GM19035 (cell line): ENCODE measurements at regions not wholly inside any gene's neighbourhood (a gene's known extent, or its start where the extent isn't known, plus 50 kb on each side); places are given as distances from the start of the nearest gene placed in this dataset.

Source experiments
- ATAC-seq: cut with Tn5 transposase; IDR thresholded peaks from one replicate; pipeline ENCODE4 v1.9.1; 2021; ENCODE audit not compliant: unreplicated experiment

DNA sequence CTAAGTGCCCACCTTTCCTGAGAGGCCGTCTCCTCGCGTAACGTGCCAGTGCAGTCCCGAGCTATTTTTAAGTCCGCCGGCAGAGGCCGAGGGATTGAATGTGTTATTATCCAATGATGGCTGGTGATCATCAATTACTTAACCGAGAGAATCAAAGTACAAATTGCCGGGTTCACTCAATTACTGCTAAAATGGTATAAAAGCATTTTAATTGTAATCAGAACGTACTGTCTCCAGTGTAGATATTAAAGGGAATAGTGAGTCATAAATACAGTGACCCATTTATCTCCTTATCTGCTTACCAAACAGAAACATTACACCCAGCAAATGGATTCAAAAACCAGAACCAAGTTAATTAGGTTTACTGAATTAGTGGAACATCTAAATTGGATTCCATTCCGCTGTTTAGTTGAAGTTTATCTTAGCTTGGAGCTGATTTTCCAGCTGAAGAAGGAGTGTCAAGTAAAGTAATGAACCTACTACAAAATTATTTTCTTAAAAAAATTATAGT, 334.9 kb downstream of the BRD1 start:
- no peak for ATAC-seq

DNA sequence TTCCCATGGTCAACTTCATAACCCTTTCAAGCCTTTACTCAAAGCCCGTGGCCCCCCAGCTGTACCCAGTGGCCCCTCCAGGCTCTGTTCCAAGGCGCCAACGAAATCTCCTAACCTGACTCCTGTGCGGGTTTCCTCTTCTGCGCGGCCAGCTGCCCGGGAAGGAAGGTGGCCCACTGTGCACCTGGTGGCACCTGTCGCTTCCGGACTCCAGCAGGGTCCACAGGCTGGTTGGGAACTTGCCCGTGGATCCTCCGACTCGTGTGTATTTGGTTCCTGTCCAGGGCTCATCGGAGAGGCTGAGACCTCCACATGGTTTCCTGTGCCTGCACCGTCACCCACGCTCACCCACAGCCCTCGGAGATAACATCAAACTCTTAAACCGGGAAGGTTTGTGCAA, 335.4 kb downstream of the BRD1 start:
- ATAC-seq = no peak

DNA sequence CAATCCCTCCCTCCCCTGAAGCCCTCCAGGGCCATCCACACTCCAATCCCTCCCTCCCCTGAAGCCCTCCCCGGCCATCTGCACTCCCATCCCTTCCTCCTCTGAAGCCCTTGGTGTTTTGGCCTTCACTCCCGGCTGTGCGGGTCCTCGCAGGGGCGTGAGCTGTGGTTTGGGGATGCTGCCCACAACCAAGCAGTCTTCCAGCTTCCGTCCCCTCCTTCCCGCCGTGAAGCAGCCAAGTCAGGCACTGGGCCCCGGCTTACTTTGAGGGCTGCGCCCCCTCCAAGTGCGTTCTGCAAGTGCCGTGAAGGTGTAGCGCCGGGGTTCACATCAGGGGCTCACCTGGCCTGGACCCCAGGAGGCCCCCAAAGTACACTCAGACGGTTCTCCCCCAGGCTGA, 335.9 kb downstream of the BRD1 start:
- no peak for ATAC-seq

DNA sequence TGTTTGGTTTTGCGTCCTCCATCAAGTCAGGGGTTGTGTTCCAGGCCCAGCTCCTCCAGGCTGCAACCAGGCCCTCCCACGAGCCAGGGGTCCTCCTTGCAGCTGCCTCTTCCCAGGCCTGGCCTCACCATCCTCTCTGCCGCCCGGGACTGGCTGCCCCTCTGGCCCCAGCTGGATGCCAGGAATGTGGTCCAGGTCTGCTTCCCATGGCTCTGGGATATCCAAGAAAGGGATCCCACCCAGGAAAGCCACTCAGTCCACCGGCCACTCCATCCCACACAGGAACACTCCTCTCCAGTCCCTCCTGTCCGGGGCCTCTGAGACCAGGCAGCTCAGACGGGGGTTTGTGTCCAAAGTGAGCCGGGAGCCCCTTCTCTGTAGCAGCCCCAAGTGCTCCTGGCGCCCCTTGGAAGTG, 336.4 kb downstream of the BRD1 start:
- no peak for ATAC-seq

DNA sequence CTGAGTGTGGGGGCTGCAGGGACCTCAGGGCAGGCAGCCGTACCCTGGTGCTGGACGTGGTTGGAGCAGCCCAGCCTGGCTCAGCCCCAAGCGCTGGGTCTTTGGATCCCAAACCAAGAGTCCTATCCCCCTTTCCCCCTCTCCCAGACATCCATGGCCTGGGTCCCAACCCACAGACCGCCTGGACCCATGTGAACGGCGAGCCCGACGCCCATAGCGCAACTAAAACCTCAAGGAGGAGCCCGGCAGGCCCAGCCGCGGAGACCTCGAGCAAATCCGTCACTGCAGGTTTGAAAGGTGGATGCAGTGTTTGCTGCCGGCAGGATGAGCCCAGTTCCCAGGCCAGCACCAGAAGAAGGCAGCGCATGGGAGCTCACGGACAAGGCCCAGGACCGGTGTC, 337.0 kb downstream of the BRD1 start:
- no peak for ATAC-seq

DNA sequence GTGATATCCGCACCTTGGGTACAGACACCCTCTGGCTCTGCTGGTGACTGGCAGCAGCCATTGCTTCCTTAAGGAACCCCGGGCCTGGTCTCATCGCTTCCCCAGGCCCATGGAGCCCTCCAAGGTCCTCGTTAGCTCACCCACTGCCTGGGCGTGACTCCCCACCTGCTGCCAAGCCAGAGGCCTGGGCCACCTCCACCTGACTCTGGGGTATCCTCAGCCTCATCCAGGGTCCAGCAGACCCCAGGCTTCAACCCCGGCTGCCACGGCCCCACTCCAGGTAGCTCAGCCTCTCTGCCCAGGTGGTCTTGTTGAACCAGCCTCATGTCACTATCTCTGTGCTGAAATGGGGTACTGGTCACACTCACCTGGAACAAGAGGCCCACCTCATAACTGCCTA, 337.9 kb downstream of the BRD1 start:
- no peak for ATAC-seq

DNA sequence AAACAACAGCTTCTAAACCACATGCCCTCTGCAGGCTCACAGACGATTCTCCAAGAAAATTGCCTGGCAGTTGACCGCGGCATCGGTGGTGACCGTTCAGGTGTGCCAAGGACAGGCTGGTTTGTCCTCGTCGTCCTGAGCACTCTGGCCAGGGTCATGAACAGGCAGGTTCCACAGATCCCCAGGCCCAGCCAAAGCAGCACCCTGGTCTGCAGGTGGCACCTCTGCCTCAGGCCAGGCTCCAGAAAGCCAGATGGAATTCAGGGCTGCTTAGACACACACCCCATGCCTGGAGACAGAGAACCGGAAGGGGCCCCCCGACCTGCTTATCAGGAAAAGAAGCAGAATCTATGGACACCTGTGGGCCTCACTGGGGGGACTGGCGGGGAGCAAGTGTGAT, 338.7 kb downstream of the BRD1 start:
- ATAC-seq = no peak

DNA sequence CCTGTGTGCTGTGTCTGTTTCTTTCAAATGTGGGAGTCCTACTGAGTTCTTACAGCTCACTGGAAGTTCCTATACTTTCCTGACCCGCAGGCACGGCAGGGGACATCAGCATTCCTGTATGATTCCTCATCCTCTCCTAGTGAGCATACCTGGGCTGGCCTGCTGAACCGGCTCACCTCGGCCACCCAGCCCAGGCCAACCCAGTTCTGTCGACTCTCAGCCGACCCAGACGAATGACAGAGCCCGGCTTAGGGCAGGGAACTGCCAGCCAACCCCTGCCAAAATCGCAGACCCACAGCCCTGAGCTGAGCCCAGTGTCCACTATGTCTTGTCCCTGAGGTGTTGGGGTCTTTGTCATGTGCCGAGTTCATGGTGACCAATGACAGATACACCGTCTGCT, 339.7 kb downstream of the BRD1 start:
- no peak for ATAC-seq

DNA sequence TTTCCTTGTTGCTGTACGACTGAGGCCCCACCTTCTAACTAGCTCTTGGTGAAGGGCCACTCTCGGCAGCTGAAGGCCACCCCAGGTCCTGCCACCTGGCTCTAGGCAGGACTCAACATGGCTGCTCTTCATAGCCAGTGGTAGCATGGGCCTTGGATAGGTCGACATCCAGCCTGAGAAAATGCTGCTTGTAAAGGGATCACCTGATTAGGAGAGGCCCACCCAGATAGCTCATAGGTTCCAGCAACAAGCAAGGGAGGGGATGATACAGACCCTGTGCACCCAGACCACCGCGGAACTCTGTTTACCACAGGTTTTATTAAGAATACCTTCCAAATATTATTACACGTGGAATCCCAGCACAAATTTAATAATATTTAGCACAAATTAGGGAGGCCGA, 341.4 kb downstream of the BRD1 start:
- no peak for ATAC-seq

DNA sequence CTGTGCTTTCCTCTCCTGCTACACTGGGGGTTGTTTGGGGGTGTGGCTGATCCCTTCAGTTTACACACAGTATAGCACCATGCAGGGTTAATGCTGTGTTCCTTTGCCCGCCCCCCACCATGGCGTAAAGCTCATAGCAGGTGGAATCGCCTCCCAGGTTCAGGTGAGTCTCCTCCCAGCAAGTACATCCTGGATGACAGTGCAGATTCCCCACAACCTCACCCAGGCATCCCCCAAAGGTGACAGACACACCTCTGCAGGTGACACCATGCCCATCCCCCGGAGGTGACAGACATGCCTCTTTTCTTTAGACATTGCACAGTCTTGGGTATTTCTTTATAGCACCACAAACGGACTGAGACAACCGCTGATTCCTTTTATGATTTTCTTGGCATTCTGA, 343.7 kb downstream of the BRD1 start:
- no peak for ATAC-seq

DNA sequence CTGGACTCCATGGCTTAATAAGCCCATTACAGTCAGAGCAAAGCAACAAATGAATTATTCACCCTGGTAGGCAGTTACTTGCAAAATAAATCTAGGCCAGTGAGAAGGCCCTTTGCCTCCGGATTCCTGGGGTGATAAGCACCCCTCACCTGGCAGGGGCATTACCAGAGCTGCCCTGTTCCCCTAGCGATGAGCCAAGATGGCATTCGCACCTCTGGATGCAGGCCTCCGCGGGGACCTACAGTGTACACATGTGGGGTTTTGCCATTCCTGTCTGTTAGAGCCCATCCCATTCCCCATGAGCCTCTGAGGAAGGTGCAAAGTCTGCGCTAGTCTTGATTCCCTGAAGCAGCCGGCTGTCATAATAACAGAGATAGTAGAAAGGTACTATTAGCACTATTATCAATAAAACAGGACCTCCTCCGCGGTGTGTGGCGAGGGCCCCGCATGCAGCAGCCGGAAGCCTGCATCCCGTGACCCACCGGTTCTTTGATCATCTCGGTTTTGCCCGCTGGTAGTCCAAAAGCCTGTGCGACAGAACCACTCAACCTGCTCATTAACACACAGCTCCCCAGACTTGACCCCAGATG, 344.3 kb downstream of the BRD1 start:
- ATAC-seq = no peak

DNA sequence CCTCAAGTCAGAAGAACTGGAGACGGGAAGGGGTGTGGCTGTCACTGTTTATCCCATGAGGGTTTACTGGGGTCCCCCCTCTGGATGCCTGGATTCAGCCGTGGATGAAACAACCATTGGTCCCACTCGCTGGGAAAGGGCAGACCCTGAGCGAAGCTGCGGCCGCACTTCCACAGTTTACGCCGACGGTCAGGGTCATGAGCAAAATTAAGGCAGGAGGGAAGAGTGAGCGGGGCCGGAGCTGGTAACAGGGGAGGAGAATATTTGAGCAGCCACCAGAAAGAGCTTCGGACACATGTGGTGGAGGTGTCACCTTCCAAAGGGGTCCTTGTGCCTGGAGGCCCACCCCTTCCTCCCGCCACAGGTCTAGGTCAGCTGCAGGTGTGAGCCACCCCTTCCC, 344.9 kb downstream of the BRD1 start:
- no peak for ATAC-seq

DNA sequence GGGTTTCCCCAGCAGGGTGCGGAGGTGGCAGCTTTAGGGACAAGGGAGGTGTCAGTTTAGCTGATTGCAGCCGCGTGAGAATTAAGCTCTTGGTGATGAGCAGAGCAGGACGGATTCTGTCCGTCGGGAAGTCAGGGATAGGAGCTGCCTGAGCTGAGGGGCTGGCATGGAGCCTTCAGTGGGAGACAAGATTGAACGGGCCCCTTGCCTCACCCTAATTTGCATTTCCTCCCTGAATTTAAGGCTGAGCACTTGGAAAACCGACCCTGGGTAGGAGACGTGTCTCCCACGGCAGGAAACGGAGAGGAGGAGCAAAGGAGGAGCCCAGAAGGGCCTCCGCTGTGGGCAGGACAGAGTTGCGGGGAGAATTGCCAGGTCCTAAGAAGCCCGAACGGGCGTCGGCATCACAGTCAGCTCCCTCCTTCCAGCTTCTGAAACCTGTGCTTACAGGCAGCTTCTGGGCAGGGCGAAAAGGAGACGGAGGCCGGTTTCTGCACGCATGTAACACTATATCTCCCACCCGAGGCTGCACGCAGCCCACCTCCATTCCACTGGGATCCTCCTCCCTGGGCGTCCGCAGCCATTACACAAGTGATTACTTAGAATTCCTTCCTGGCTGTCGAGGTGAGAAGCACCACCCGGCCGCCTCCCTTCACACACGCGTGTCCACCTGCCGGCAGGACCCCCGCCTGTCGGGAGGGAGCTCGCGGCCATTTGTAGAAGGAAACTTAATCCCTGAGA, 345.8 kb downstream of the BRD1 start:
- no peak for ATAC-seq

DNA sequence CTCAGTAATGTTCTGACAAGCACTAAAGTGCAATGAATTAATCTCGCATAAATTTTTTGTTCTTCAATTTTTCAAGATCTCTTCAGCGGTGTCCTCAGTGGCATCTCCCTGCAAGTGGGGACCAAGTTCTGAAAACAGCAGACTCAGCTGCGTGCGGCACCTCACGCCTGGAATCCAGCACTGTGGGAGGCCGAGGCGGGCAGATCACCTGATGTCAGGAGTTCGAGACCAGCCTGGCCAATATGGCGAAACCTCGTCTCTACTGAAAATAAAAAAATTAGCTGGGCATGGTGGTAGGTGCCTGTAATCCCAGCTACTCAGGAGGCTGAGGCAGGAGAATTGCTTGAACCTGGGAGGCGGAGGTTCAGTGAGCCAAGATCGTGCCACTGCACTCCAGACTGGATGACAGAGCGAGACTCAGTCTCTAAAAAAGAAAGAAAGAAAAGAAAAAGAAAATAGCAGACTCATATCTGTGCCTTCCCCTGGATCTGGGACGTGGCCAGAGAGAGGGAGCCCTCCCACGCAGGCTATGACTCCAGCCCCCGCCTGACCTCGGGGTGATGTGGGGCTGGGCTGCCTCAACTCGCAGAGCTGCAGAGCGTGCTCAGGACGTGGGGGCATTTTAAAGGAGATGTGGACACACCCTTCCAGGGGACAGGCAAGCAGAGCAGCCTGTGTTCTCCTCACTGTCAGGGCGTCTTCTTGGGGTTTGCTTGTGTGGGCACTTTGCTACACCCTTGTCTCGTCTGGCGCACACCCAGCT, 346.6 kb downstream of the BRD1 start:
- no peak for ATAC-seq

DNA sequence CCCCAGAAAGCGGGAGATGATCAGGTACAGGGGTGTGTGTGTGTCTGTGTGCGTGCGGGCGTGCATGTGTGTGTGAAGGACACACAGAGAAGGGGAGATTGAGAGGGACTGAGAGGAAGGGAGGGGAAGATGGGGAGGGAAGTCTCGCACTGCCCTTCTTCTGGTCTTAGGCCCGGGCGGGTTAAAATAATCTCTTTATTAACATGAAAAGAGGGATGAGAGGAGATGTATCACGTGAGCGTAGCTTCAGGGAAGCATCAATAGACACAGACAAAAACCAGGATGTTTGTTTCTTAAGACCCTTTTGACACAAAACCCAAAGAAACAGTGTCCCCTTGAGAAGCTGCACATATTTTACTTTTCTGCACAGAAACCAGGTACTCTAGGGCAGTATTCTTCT, 347.3 kb downstream of the BRD1 start:
- no peak for ATAC-seq

DNA sequence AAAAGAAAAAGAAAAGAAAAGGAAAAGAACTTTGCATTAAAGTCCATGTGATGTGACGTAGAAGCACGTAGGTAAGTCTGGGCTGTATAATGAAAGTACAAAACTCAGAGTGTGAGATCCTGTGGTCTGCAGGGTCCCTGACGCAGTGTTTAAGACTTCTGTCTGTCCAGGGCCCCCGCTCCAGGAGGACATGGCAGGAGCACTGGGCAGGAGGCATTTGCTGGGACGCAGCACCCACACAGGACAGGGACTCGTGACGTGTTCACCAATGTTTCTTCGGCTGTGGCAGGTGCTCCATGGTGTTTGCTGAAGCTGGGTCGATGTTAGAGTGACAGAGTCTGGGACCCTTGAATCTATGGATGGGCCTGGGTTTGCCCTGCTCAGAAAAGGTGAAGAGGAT, 348.1 kb downstream of the BRD1 start:
- no peak for ATAC-seq

DNA sequence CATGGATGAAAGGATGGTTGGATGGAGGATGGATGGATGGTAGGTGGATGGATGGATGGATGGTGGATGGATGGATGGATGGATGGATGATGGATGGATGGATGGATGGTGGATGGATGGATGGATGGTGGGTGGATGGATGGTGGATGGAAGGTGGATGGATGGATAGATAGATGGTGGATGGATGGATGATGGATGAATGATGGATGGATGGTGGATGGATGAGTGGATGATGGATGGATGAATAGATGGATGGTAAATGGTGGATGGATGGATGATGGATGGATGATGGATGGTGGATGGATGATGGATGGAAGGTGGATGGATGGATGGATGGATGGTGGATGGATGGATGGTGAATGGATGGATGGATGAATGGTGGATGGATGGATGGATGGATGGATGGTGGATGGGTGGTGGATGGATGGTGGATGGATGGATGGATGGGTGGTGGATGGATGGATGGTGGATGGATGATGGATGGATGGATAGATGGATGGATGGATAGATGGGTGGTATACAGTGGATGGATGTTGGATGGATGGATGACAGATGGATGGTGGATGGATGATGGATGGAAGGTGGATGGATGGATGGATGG, 350.8 kb downstream of the BRD1 start:
- ATAC-seq = no peak

DNA sequence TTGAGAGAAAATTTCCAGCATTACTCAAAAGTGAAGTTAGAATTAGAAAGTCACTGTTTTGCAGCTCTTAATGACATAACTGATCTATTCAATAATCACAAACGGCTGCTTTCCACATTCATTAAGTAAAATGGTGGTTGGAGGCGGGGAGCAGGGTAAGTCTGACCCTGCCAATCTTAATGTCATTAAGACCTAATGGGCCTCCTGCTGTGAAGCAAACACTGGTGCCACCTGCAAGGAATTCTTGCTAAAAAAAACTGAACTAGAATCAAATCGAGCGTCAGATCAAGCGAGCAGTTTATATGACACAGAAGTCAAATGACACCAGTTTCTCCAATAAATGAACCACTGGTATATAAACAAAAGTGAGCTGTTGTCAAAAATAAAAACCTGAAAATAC, 351.5 kb downstream of the BRD1 start:
- no peak for ATAC-seq

DNA sequence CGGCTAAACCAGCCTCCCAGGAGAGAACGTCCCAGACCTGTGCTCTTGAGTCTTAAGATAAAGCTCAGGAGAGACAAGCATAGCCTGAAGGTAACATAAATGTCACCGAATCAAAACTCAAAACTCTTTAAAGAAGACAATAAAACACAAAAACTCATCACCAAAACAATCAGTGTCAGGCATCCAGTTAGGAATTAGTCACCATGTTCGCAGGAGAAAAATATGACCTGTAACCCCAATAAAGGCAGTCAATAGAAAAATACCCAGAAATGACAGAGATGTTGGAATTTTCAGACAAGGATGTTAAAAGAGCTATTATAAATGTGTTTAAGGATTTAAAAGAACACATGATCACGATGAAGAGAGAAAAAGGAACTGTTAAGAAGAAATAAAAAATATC, 352.4 kb downstream of the BRD1 start:
- ATAC-seq = no peak

DNA sequence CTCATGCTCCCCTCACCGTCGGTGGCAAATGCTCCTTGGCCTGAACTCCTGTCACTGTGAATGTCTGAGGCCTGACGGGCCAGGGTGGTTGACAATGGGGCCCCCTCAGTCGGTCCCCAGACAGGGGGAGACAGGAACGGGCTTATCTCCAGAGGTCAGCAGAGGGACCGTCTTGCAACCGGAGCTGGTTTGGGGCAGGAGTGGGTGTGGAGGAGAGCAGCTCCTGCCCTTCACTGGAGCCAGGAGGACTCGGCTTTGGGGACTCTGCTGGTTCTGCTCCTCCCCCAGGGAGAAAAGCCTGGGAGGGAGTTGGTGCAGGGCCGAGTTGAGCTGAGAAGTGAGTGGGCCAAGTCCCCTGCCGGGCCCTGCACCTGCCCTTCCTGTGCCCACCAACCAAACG, 354.4 kb downstream of the BRD1 start:
- no peak for ATAC-seq

DNA sequence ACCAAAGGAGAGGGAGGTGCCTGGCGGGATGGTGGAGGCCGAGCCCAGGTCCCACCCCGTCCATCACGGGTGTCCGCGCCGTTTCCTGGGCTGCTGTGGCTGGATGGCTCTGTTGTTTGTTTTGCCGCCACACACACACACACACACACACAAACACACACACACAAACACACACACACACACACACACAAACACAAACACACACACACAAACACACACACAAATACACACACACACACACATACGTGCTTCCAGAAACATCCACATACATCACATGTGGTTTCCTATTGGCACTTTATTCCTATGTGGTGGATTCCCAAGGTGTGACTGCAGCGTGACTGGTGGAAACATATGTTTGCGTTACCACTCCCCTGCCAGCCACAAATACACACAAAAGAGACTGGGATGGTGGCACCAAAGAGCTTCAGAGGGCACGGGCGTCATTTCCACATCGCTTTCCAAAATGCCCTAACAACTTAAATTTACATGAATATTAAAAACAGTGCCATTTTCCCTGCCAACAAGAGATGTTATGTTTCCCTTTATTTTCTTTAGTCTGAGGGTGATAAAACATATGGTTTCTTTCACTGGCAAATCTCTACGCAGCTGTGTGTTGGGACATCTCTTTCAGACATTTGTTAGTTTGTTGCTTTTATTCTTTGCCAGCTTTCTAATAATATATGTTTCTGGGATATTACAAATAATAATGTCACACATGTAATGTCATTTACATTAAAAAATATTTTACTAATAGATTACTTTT, 356.8 kb downstream of the BRD1 start:
- no peak for ATAC-seq
